Spleen (tissue), 7 donors: ENCODE measurements at regions not wholly inside any gene's neighbourhood (a gene's known extent, or its start where the extent isn't known, plus 50 kb on each side); places are given as distances from the start of the nearest gene placed in this dataset.

Experiments
- CTCF ChIP-seq, 11 experiments: fragments of 200-600 bp in 7 of 11; fragments of 450-650 bp in 4 of 11; sonication (generic) in 4 of 11; IDR thresholded peaks in 8 of 11; conservative IDR thresholded peaks in 3 of 11; 1 replicate in 7 of 11; 2 replicates in 4 of 11; pipeline versions ENCODE4 v1.4.0 to v1.8.0; 2016 to 2021; ENCODE audit warnings: antibody characterized with exemption in 11 of 11, inconsistent platforms in 4 of 11, mild to moderate bottlenecking in 1 of 11
- POLR2A ChIP-seq, 3 donors: fragments of 450-650 bp; IDR thresholded peaks; one replicate each; pipeline ENCODE4 v1.5.1; 2017; ENCODE audit warnings: antibody characterized with exemption in 3 of 3, mild to moderate bottlenecking in 1 of 3
- donor health status: DM: no; HTN: no; CAD: no; lungs with moderate emphysema.
- donor health status: DM: no; HTN: no; CAD: no.
- donor health status: DM: no; HTN: no; CAD: no.

- TF ChIP-seq POLR2A (IDR thresholded peaks at IDR 0.05) (no peak), CTCF (IDR thresholded peaks at IDR 0.05 in 8 of 11, conservative IDR thresholded peaks at IDR 0.05 in 3 of 11) (no peak)
Measured at GRCh38 chr6:149239573-149240209, 77.8 kb upstream of the TAB2 start.
